ENCODE measurements at regions not wholly inside any gene's neighbourhood (a gene's known extent, or its start where the extent isn't known, plus 50 kb on each side); places are given as distances from the start of the nearest gene placed in this dataset.

DNA sequence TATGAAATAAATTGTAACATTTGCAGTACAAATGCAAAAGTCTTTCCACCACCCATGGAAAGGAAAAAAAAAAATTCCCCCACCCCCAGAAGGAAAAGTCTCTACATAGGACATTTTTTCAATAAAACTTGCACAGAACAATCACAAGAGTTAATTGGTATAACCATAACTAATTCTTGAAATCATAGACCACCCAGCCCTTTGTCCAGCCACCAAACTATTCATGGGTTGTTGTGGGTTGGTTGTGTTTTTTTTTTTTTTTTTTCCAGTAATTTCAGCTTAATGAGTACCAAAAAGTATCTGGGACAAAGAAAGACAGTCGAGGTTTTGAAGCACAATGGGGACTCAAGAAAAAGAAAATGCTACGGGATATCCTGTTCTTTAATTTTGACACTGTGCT is 355.0 kb upstream of the ROBO2 start:
- no peaks in the 10 kb centered on the region for H3K9me3 Mint-ChIP-seq (ENCODE audit: unreplicated experiment)
- no peak overlapping the region for H3K4me3 Mint-ChIP-seq (ENCODE audit: unreplicated experiment)
- H3K27ac Mint-ChIP-seq (ENCODE audit: unreplicated experiment): no peak overlapping the region

DNA sequence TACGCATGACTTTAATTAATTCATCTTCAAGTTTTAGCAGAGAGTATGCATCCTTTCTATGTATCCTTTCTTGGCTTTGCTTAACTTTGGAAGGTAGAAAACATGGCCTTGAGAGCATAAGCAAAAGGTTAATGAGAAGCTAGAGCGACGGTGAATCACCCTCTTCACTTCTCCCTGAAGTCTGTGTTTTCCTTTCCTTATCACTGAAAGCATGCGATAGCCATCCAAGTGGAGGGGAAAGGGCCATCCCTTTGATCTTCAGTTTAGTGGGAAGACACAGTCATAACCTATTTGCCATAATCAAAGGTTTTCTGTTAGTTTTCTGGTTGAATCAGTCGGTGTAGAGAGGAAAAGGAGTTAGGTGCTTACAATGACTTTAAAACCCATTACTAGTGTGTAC is 354.0 kb upstream of the ROBO2 start:
- H3K4me3 Mint-ChIP-seq (ENCODE audit: unreplicated experiment): no peak overlapping the region
- no peak overlapping the region for H3K27ac Mint-ChIP-seq (ENCODE audit: unreplicated experiment)
- no peaks in the 10 kb centered on the region for H3K4me1 Mint-ChIP-seq (ENCODE audit: unreplicated experiment)
- peaks cover 22% of the 10 kb centered on the region for H3K27me3 Mint-ChIP-seq (ENCODE audit: unreplicated experiment)
- TF ChIP-seq, protein P1, sequence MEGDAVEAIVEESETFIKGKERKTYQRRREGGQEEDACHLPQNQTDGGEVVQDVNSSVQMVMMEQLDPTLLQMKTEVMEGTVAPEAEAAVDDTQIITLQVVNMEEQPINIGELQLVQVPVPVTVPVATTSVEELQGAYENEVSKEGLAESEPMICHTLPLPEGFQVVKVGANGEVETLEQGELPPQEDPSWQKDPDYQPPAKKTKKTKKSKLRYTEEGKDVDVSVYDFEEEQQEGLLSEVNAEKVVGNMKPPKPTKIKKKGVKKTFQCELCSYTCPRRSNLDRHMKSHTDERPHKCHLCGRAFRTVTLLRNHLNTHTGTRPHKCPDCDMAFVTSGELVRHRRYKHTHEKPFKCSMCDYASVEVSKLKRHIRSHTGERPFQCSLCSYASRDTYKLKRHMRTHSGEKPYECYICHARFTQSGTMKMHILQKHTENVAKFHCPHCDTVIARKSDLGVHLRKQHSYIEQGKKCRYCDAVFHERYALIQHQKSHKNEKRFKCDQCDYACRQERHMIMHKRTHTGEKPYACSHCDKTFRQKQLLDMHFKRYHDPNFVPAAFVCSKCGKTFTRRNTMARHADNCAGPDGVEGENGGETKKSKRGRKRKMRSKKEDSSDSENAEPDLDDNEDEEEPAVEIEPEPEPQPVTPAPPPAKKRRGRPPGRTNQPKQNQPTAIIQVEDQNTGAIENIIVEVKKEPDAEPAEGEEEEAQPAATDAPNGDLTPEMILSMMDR (IDR thresholded peaks at IDR 0.05): no peak
- no peak for DNase-seq (ENCODE audit: extremely low spot score, unreplicated experiment)
- H3K9me3 Mint-ChIP-seq (ENCODE audit: unreplicated experiment): no peaks in the 10 kb centered on the region
- H3K36me3 Mint-ChIP-seq (ENCODE audit: unreplicated experiment): no peaks in the 10 kb centered on the region

More for the DNA sequence above, 355.0 kb upstream of the ROBO2 start:
- DNase-seq (ENCODE audit: extremely low spot score, unreplicated experiment): no peak
- no peaks in the 10 kb centered on the region for H3K4me1 Mint-ChIP-seq (ENCODE audit: unreplicated experiment)
- TF ChIP-seq, protein P1 (IDR thresholded peaks at IDR 0.05): no peak
- peaks cover 22% of the 10 kb centered on the region for H3K27me3 Mint-ChIP-seq (ENCODE audit: unreplicated experiment)
- no peaks in the 10 kb centered on the region for H3K36me3 Mint-ChIP-seq (ENCODE audit: unreplicated experiment)

DNA sequence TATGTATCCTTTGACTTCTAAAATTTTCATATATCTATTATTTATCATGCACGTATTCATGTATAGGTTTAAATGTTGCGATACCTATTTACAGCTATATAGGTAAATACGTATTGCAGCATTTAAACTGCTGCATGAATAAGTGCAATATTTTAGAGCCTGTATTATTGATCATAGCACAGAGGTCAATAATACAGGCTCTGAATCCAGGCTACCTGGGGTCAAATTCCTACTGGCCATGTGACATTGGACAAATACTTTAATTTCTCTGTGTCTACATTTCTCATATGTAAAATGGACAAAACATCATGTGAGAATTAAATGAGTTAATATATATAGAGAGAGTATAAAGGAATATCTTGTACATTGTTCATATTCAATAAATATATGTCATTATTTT is 352.9 kb upstream of the ROBO2 start:
- peaks cover 6% of the 10 kb centered on the region for H3K9me3 Mint-ChIP-seq (ENCODE audit: unreplicated experiment)
- peaks cover 14% of the 10 kb centered on the region for H3K27me3 Mint-ChIP-seq (ENCODE audit: unreplicated experiment)
- H3K27ac Mint-ChIP-seq (ENCODE audit: unreplicated experiment): no peak overlapping the region
- no peaks in the 10 kb centered on the region for H3K36me3 Mint-ChIP-seq (ENCODE audit: unreplicated experiment)
- H3K4me3 Mint-ChIP-seq (ENCODE audit: unreplicated experiment): no peak overlapping the region
- DNase-seq (ENCODE audit: extremely low spot score, unreplicated experiment): no peak
- TF ChIP-seq, protein P1 (IDR thresholded peaks at IDR 0.05): no peak
- H3K4me1 Mint-ChIP-seq (ENCODE audit: unreplicated experiment): no peaks in the 10 kb centered on the region

DNA sequence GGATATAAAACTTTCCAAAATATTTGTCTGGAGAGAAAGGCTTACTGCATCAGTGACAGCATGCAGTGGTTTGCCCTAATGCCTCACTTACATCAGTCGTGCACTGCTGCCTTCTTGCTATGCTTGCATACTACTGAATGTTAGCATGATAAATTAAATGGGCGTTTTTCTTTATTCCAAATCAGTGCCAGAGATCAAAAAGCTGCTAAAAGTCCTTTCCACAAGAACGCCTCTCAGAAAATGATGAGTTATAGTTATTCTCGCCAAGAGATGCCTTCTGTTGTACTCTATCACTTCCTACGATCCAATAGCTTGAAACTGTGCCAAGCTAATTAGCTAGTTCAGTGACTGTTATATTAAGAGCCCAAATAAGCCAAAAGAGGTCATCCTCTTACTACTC is 345.8 kb upstream of the ROBO2 start:
- Mint-ChIP-seq H3K9me3 (ENCODE audit: unreplicated experiment) (peaks cover 6% of the 10 kb centered on the region), H3K4me1 (ENCODE audit: unreplicated experiment) (no peaks in the 10 kb centered on the region), H3K36me3 (ENCODE audit: unreplicated experiment) (no peaks in the 10 kb centered on the region), H3K27ac (ENCODE audit: unreplicated experiment) (no peak overlapping the region), H3K27me3 (ENCODE audit: unreplicated experiment) (no peaks in the 10 kb centered on the region), H3K4me3 (ENCODE audit: unreplicated experiment) (no peak overlapping the region)
- no peak for DNase-seq (ENCODE audit: extremely low spot score, unreplicated experiment)
- TF ChIP-seq, protein P1 (IDR thresholded peaks at IDR 0.05): no peak

DNA sequence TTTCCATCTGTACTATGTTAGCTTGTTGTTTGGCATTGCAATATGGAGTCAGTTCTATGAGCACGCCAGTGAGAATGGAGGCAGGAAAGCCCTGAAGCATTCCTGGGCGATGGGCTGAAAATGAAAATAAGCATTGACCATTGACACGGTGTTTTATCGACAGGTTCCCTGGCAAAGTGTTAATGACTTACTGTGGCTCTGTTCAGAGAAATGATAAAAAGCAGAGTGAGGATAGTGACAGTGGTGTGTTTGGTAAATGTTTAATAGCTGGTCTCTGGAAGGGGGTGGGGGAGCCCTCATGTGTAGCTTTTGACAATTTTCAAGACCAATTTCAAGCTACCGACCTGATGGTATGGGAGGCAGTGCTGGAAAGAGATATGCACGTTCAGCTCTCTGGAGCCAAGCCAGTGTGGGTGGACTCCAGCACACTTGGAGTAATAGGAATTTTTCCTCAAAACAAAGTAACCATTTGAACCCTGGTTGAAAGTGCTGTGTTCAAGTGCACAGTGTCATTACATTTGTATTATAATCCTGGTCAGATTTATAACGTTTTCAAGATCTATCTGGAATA is 341.7 kb upstream of the ROBO2 start:
- Mint-ChIP-seq H3K27ac (ENCODE audit: unreplicated experiment) (no peak overlapping the region), H3K27me3 (ENCODE audit: unreplicated experiment) (no peaks in the 10 kb centered on the region), H3K36me3 (ENCODE audit: unreplicated experiment) (no peaks in the 10 kb centered on the region), H3K9me3 (ENCODE audit: unreplicated experiment) (no peaks in the 10 kb centered on the region), H3K4me1 (ENCODE audit: unreplicated experiment) (peaks cover 9% of the 10 kb centered on the region), H3K4me3 (ENCODE audit: unreplicated experiment) (no peak overlapping the region)
- DNase-seq (ENCODE audit: extremely low spot score, unreplicated experiment): no peak
- TF ChIP-seq, protein P1 (IDR thresholded peaks at IDR 0.05): no peak

All from osteocyte (in vitro differentiated cells).